Suprapubic skin (tissue), 3 donors: ENCODE measurements at regions not wholly inside any gene's neighbourhood (a gene's known extent, or its start where the extent isn't known, plus 50 kb on each side); places are given as distances from the start of the nearest gene placed in this dataset.

Experiments used
- CTCF ChIP-seq, 2 donors: fragments of 200-600 bp in 1 of 2; fragments of 450-650 bp in 1 of 2; sonication (generic) in 1 of 2; IDR thresholded peaks; one replicate each; pipeline ENCODE4 v1.5.1; 2016 to 2019; ENCODE audit warnings: antibody characterized with exemption in 2 of 2, mild to moderate bottlenecking in 1 of 2, moderate library complexity in 1 of 2
- EP300 ChIP-seq: sonication (generic); formaldehyde crosslinking; IDR thresholded peaks from one replicate; pipeline ENCODE4 v1.6.1; 2017; ENCODE audit warnings: antibody characterized with exemption

- TF ChIP-seq EP300: no peak
- peak; percentile 14 to 65 for TF ChIP-seq CTCF (IDR thresholded peaks at IDR 0.05)
Measured at GRCh38 chr14:62126879-62127478, 364.8 kb downstream of the SNAPC1 start.
